ENCODE measurements at regions not wholly inside any gene's neighbourhood (a gene's known extent, or its start where the extent isn't known, plus 50 kb on each side); places are given as distances from the start of the nearest gene placed in this dataset.
A peak's percentile ranks its signal among the peaks of the same experiment; 100 is the strongest.
"Not testable (repeated sequence)": the region's sequence is repeated elsewhere in the genome, so short reads cannot be mapped to it uniquely, and the experiment has no call there.

- intact Hi-C loops (cut with DNase I), result not testable (repeated sequence)
Measured at GRCh38 chr1:144516172-144516571, 54.7 kb upstream of the NBPF15 start.

GRCh38 chr1:144516906-144517305 is 55.4 kb upstream of the NBPF15 start:
- intact Hi-C loops (cut with DNase I); DNase-seq: not testable (repeated sequence)

More at GRCh38 chr1:144516172-144516571, 54.7 kb upstream of the NBPF15 start:
- DNase-seq, result not testable (repeated sequence)

DNA sequence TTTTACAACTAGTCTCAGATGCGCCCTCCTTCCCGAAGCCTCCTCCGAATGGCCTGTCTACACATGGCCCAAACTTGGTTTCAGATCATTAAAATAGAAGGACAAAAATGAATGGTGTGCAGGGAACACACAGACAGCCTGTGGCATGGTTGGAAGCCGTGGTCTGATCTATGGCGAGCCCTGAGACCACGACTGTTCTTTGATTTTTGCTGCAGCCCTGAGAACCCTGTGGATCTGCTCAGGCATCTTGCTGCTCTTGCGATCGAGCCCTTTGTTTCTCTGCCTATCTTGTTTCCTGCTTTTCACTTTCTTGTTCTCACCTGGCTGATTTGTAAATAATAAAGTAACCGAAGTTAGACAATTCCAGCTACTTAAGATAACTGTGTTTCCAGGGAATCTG is 57.0 kb upstream of the NBPF15 start:
- DNase-seq; intact Hi-C loops (cut with DNase I): not testable (repeated sequence)

DNA sequence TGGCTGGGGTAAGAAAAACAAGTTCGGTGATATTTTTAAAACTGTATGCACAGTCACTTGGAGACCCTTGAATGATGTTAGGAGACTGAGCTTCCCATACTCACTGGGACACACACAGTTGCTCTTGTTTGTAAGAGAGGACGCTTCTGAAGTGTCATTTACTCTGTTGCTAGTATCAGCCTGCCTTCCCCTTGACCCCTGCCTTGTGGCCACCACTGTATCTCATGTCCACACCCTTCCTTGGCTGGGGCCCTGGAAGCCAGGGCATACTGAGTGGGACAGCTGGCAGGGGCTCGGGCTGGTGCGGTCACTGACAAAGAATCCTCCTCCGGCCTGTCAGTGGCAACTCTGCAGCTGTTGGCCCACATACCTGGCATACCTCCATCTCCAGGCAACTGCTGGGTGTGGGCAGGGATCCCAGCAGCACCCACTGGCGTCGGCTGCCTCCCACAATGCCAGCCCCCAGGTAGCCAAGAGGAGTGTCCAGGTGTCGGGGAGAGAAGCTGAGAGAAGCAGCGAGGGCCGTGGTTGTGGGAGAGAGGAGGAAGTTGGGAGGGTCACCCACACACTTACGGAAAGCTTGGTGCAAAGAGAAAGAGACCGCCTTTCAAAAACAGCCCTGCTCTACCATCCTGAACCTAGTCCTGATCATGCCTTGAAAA is 58.2 kb upstream of the NBPF15 start:
- intact Hi-C loops (cut with DNase I); DNase-seq: not testable (repeated sequence)

DNA sequence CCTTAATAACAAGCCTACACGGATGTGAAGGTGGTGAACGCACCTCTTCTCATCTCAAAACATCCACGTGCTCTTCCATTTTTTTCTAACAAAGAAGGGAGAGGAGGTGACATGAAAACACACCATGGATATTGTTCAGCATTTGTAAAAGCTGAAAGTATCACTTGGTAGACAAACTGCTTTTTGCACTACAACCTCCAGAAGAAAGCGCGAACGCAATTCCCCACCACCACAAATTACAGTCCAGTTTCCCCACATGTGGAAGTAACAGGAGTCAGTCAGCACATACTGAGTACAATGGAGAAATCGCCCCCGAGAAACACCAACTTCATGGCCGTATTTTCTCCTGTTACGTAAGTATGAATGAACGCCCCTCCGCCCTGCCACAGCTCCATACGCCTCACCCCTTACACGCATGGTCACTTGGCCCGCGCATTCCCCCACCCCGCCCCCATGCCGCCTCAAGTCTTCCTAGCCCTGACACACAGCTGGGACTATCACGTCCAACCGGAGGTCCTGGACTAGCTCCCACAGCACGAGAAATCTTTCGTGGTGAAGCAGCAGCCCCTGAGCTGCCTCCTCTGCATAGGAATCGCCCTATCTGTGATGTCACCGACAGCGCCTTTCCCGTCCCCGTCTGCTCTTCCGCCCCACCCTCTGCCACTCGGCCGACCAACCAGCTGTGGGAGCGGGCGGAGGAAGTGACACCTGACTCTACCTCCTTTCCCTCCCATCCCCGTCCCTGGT is 62.4 kb upstream of the NBPF15 start:
- peak in 9 of 10 donors; percentile 38 to 95 (median 61) for DNase-seq
- intact Hi-C loops (cut with DNase I), result not testable (repeated sequence)

DNA sequence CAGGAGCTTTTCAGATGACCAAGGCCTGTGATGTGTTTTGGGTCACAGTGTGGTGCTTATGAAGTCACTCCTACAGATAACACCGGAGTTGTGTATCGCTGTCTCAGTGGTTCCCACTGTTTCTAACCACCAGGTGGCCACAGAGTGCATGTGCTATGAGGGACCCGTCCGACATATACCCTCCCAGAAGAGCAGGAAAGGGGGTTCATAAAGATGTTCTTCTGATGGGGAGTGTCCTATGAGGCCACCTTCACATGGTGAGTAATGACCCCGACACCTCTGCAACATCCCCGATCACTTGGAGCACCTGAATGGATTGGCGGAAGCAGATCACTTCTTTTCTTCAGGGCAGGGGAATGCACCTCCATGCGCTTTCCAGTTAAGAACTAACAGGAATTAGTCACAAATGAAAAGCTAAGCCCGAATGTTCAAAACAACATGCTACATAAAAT is 60.5 kb upstream of the PPIAL4F start:
- intact Hi-C loops (cut with DNase I); DNase-seq: not testable (repeated sequence)

- intact Hi-C loops (cut with DNase I); DNase-seq: not testable (repeated sequence)
Measured at GRCh38 chr1:144533480-144533879, 59.2 kb upstream of the PPIAL4F start.

DNA sequence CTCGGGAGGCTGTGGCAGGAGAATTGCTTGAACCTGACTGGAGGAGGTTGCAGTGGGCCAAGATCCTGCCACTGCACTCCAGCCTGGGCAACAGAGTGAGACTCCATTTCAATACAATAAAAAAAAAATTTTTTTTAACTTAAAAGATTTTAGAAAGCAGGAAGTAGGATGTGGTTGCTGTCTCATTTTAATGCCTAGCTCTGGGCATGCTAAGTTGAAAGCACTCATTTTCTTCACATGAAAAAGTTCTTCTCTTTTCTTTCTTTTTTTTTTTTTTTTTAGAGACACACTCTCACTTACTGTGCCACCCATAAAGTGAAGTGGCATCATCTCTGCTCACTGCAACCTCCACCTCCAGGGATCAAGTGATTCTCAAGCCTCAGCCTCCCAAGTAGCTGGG is 58.4 kb upstream of the PPIAL4F start:
- DNase-seq; intact Hi-C loops (cut with DNase I): not testable (repeated sequence)

DNA sequence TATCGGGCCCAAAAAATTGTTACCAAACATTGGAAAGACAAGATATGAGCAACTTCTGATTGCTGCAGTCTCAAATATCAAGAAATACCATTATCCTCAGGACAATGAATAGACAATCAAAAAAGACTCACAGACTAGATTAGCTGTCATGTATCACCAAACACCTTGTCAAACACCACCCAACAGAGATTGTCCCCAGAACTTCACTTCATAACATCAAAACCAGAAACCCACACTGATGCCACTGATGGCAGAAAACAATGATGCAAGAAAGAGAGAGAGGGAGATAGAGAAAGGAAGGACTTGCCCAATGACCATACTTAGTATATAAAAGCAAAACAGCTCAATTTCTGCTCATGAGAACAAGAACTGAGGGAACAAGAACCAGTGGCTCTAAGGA is 56.0 kb upstream of the PPIAL4F start:
- DNase-seq; intact Hi-C loops (cut with DNase I): not testable (repeated sequence)

GRCh38 chr1:144537234-144537633 is 55.5 kb upstream of the PPIAL4F start:
- DNase-seq; intact Hi-C loops (cut with DNase I): not testable (repeated sequence)

GRCh38 chr1:144538736-144539135 is 54.0 kb upstream of the PPIAL4F start:
- DNase-seq; intact Hi-C loops (cut with DNase I): not testable (repeated sequence)

- DNase-seq; intact Hi-C loops (cut with DNase I): not testable (repeated sequence)
Measured at GRCh38 chr1:144539191-144539960, 53.3 kb upstream of the PPIAL4F start.

All from posterior cingulate gyrus (tissue), 11 donors.